Endodermal cell (in vitro differentiated cells): ENCODE measurements at regions not wholly inside any gene's neighbourhood (a gene's known extent, or its start where the extent isn't known, plus 50 kb on each side); places are given as distances from the start of the nearest gene placed in this dataset.

Experiments
- DNase-seq: peaks from one replicate; pipeline ENCODE4 v3.0.0-alpha.2; 2017
- H3K27ac ChIP-seq: 2 replicates; pipeline ENCODE4 v1.5.1; 2013; ENCODE audit warnings: mild to moderate bottlenecking, low read depth, low read length, moderate library complexity
- H3K27me3 ChIP-seq: 2 replicates; pipeline ENCODE4 v1.6.1; 2013; ENCODE audit warnings: mild to moderate bottlenecking, low read length, moderate library complexity; ENCODE audit not compliant: insufficient read depth, control insufficient read depth, poor library complexity, severe bottlenecking
- H3K36me3 ChIP-seq: 2 replicates; pipeline ENCODE4 v1.7.0; 2013; ENCODE audit warnings: mild to moderate bottlenecking, low read length, moderate library complexity; ENCODE audit not compliant: control insufficient read depth, insufficient read depth
- H3K4me1 ChIP-seq: one replicate; pipeline ENCODE4 v1.7.0; 2013; ENCODE audit warnings: low read length; ENCODE audit not compliant: control insufficient read depth, insufficient read depth
- H3K4me3 ChIP-seq: 2 replicates; pipeline ENCODE4 v1.5.1; 2013; ENCODE audit warnings: mild to moderate bottlenecking, low read length, moderate library complexity
- H3K9ac ChIP-seq: 2 replicates; pipeline ENCODE4 v1.6.1; 2013; ENCODE audit warnings: mild to moderate bottlenecking, low read length, moderate library complexity; ENCODE audit not compliant: poor library complexity, severe bottlenecking; ENCODE audit errors: extremely low read depth
- H3K9me3 ChIP-seq: 2 replicates; pipeline ENCODE4 v1.6.1; 2013; ENCODE audit warnings: mild to moderate bottlenecking, low read length, moderate library complexity; ENCODE audit not compliant: control insufficient read depth
- H3K27ac Mint-ChIP-seq: 2 replicates; pipeline ENCODE4 v1.8.0; 2020; ENCODE audit warnings: mixed read lengths
- H3K27me3 Mint-ChIP-seq: 2 replicates; pipeline ENCODE4 v1.8.0; 2021; ENCODE audit warnings: mild to moderate bottlenecking, mixed read lengths; ENCODE audit not compliant: insufficient read depth
- H3K36me3 Mint-ChIP-seq: 2 replicates; pipeline ENCODE4 v1.8.0; 2020; ENCODE audit warnings: low read depth, mixed read lengths
- H3K4me1 Mint-ChIP-seq: 2 replicates; pipeline ENCODE4 v1.8.0; 2020; ENCODE audit warnings: mixed read lengths
- H3K4me3 Mint-ChIP-seq: 2 replicates; pipeline ENCODE4 v1.8.0; 2020; ENCODE audit warnings: mild to moderate bottlenecking, moderate library complexity, mixed read lengths
- H3K9me3 Mint-ChIP-seq: 2 replicates; pipeline ENCODE4 v1.8.0; 2020; ENCODE audit warnings: mild to moderate bottlenecking, mixed read lengths
- WGBS, 2 experiments: methylation state at CpG; one replicate each; pipeline versions ENCODE4 v1.1.5 to v1.1.7; 2013; ENCODE audit warnings: missing lambda C conversion rate in 2 of 2, mixed read lengths in 1 of 2; ENCODE audit not compliant: insufficient coverage in 1 of 2, insufficient read length in 1 of 2; 5-methylcytosine and 5-hydroxymethylcytosine counted together
- TF ChIP-seq, protein P1 (sequence below): fragments of 200-600 bp; sonication (generic); conservative IDR thresholded peaks from 2 replicates; pipeline ENCODE4 v1.5.0; 2021; ENCODE audit warnings: antibody characterized with exemption, mild to moderate bottlenecking

DNA sequence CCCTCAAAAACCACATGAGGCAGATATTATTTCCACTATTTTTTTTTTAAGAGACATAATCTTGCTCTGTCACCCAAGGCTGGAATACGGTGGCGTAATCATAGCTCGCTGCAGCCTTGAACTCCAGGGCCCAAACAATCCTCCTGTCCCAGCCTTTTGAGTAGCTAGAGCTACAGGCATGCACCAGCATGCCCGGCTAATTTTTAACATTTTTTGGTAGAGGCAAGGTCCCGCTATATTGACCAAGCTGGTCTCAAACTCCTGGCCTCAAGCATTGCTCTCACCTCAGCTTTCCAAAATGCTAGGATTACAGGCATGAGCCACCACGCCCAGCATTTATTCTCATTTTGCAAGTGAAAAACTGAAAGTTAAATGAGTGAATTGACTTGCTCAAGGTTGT is 50.8 kb upstream of the PIAS1 start:
- H3K4me3 Mint-ChIP-seq, result no peak overlapping the region
- no peak overlapping the region for H3K27ac Mint-ChIP-seq
- 93% methylated on average over 5 to 6 of the region's 6 CpGs for WGBS, 2 experiments
- H3K9ac ChIP-seq, result no peak overlapping the region
- TF ChIP-seq, protein P1, sequence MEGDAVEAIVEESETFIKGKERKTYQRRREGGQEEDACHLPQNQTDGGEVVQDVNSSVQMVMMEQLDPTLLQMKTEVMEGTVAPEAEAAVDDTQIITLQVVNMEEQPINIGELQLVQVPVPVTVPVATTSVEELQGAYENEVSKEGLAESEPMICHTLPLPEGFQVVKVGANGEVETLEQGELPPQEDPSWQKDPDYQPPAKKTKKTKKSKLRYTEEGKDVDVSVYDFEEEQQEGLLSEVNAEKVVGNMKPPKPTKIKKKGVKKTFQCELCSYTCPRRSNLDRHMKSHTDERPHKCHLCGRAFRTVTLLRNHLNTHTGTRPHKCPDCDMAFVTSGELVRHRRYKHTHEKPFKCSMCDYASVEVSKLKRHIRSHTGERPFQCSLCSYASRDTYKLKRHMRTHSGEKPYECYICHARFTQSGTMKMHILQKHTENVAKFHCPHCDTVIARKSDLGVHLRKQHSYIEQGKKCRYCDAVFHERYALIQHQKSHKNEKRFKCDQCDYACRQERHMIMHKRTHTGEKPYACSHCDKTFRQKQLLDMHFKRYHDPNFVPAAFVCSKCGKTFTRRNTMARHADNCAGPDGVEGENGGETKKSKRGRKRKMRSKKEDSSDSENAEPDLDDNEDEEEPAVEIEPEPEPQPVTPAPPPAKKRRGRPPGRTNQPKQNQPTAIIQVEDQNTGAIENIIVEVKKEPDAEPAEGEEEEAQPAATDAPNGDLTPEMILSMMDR, result no peak
- no peak overlapping the region for H3K27ac ChIP-seq
- peaks cover 22% of the 10 kb centered on the region for H3K9me3 Mint-ChIP-seq
- H3K4me1 Mint-ChIP-seq, result no peaks in the 10 kb centered on the region
- H3K27me3 ChIP-seq, result no peaks in the 10 kb centered on the region
- DNase-seq, result no peak
- H3K36me3 Mint-ChIP-seq, result peaks cover 6% of the 10 kb centered on the region
- H3K4me3 ChIP-seq, result no peak overlapping the region
- no peaks in the 10 kb centered on the region for H3K36me3 ChIP-seq
- H3K9me3 ChIP-seq, result peaks cover 12% of the 10 kb centered on the region
- H3K4me1 ChIP-seq, result no peaks in the 10 kb centered on the region
- H3K27me3 Mint-ChIP-seq, result no peaks in the 10 kb centered on the region
